Sigmoid colon (tissue), 4 donors: ENCODE measurements at regions not wholly inside any gene's neighbourhood (a gene's known extent, or its start where the extent isn't known, plus 50 kb on each side); places are given as distances from the start of the nearest gene placed in this dataset.

Experiments
- CTCF ChIP-seq, 4 experiments: fragments of 450-650 bp in 3 of 4; fragments of 200-600 bp in 1 of 4; IDR thresholded peaks; one replicate each; pipeline ENCODE4 v1.5.1; 2016 to 2019; ENCODE audit warnings: antibody characterized with exemption in 4 of 4, mild to moderate bottlenecking in 3 of 4, moderate library complexity in 2 of 4
- EP300 ChIP-seq, 4 donors: sonication (generic); formaldehyde crosslinking; IDR thresholded peaks; one replicate each; pipeline ENCODE4 v1.6.1; 2017; ENCODE audit warnings: antibody characterized with exemption in 4 of 4
- POLR2A ChIP-seq, 2 donors: fragments of 450-650 bp; IDR thresholded peaks; one replicate each; pipeline ENCODE4 v1.6.1; 2016; ENCODE audit warnings: antibody characterized with exemption in 2 of 2, mild to moderate bottlenecking in 2 of 2, moderate library complexity in 2 of 2
- POLR2AphosphoS5 ChIP-seq, 4 donors: sonication (generic); formaldehyde crosslinking; IDR thresholded peaks; one replicate each; pipeline ENCODE4 v1.6.1; 2017; ENCODE audit warnings: antibody characterized with exemption in 4 of 4

GRCh38 chr10:7101451-7101850 is 309.4 kb downstream of the SFMBT2 start:
- no peak for TF ChIP-seq POLR2AphosphoS5 (IDR thresholded peaks at IDR 0.05)
- no peak for TF ChIP-seq CTCF (IDR thresholded peaks at IDR 0.05)
- TF ChIP-seq POLR2A (IDR thresholded peaks at IDR 0.05) = no peak
- TF ChIP-seq EP300 (IDR thresholded peaks at IDR 0.05) = no peak
